Mesenchymal stem cell (in vitro differentiated cells and primary cell): ENCODE measurements at regions not wholly inside any gene's neighbourhood (a gene's known extent, or its start where the extent isn't known, plus 50 kb on each side); places are given as distances from the start of the nearest gene placed in this dataset.

Experiments
- DNase-seq: peaks from one replicate; pipeline ENCODE4 v3.0.0-alpha.2; 2013
- H2AFZ ChIP-seq: one replicate; pipeline ENCODE4 v1.6.1; 2013; ENCODE audit warnings: low read depth, mild to moderate bottlenecking, control low read depth, inconsistent platforms, low read length, moderate library complexity
- H2AK5ac ChIP-seq: 2 replicates; pipeline ENCODE4 v1.6.1; 2013; ENCODE audit warnings: low read length, moderate library complexity, mild to moderate bottlenecking, inconsistent platforms; ENCODE audit not compliant: severe bottlenecking
- H2BK120ac ChIP-seq: one replicate; pipeline ENCODE4 v1.6.1; 2013; ENCODE audit warnings: low read depth, mild to moderate bottlenecking, inconsistent platforms, low read length, moderate library complexity
- H2BK12ac ChIP-seq, 2 experiments: one replicate each; pipeline ENCODE4 v1.6.1; 2013; ENCODE audit warnings: inconsistent platforms in 2 of 2, low read length in 2 of 2, mild to moderate bottlenecking in 2 of 2, moderate library complexity in 2 of 2, control low read depth in 1 of 2
- H2BK15ac ChIP-seq: one replicate; pipeline ENCODE4 v1.6.1; 2013; ENCODE audit warnings: mild to moderate bottlenecking, low read depth, inconsistent platforms; ENCODE audit not compliant: poor library complexity, severe bottlenecking
- H2BK5ac ChIP-seq: 2 replicates; pipeline ENCODE4 v1.6.1; 2013; ENCODE audit warnings: low read depth, mild to moderate bottlenecking, low read length, control low read depth, inconsistent platforms; ENCODE audit not compliant: poor library complexity, severe bottlenecking
- H3K14ac ChIP-seq, 2 experiments: one replicate each; pipeline ENCODE4 v1.6.1; 2013; ENCODE audit warnings: inconsistent platforms in 2 of 2, low read length in 2 of 2, control low read depth in 1 of 2, mild to moderate bottlenecking in 1 of 2, moderate library complexity in 1 of 2
- H3K18ac ChIP-seq, 2 experiments: one replicate each; pipeline ENCODE4 v1.6.1; 2013; ENCODE audit warnings: inconsistent platforms in 2 of 2, low read length in 2 of 2, control low read depth in 1 of 2, low read depth in 1 of 2, mild to moderate bottlenecking in 1 of 2
- H3K23ac ChIP-seq, 2 experiments: one replicate each; pipeline ENCODE4 v1.6.1; 2013; ENCODE audit warnings: inconsistent platforms in 2 of 2, low read length in 2 of 2, mild to moderate bottlenecking in 2 of 2, moderate library complexity in 2 of 2, control low read depth in 1 of 2
- H3K27ac ChIP-seq: 2 replicates; pipeline ENCODE4 v1.5.1; 2013; ENCODE audit warnings: mild to moderate bottlenecking, moderate library complexity, low read length, control low read depth, inconsistent platforms; ENCODE audit not compliant: poor library complexity, severe bottlenecking
- H3K27me3 ChIP-seq, 2 experiments: 2 replicates each; pipeline versions ENCODE4 v1.6.1 to v1.7.0; 2013; ENCODE audit warnings: low read length in 2 of 2, mild to moderate bottlenecking in 2 of 2, moderate library complexity in 2 of 2, control low read depth in 1 of 2, inconsistent platforms in 1 of 2; ENCODE audit not compliant: control insufficient read depth in 1 of 2, insufficient read depth in 1 of 2
- H3K36me3 ChIP-seq, 2 experiments: 2 replicates each; pipeline versions ENCODE4 v1.6.1 to v1.7.0; 2013; ENCODE audit warnings: low read length in 2 of 2, control low read depth in 1 of 2, inconsistent platforms in 1 of 2, low read depth in 1 of 2, mild to moderate bottlenecking in 1 of 2; ENCODE audit not compliant: insufficient read depth in 2 of 2, control insufficient read depth in 1 of 2
- H3K4ac ChIP-seq, 2 experiments: one replicate each; pipeline ENCODE4 v1.6.1; 2013; ENCODE audit warnings: inconsistent platforms in 2 of 2, low read length in 2 of 2, mild to moderate bottlenecking in 2 of 2, moderate library complexity in 2 of 2, control low read depth in 1 of 2, low read depth in 1 of 2
- H3K4me1 ChIP-seq: 2 replicates; pipeline ENCODE4 v1.6.1; 2013; ENCODE audit warnings: low read depth, low read length, control low read depth; ENCODE audit not compliant: control insufficient read depth, insufficient read depth
- H3K4me2 ChIP-seq: 2 replicates; pipeline ENCODE4 v1.6.1; 2013; ENCODE audit warnings: low read length, mild to moderate bottlenecking, inconsistent platforms; ENCODE audit not compliant: poor library complexity, severe bottlenecking
- H3K4me3 ChIP-seq, 2 experiments: 2 replicates each; pipeline versions ENCODE4 v1.5.1 to v1.7.0; 2013; ENCODE audit warnings: low read length in 2 of 2, mild to moderate bottlenecking in 2 of 2, control low read depth in 1 of 2, low read depth in 1 of 2; ENCODE audit not compliant: insufficient read depth in 1 of 2
- H3K79me1 ChIP-seq: replicated peaks from 2 replicates; pipeline ENCODE4 v1.6.1; 2013; ENCODE audit warnings: mild to moderate bottlenecking, control low read depth, low read length, inconsistent platforms; ENCODE audit not compliant: poor library complexity, severe bottlenecking
- H3K9ac ChIP-seq: 2 replicates; pipeline ENCODE4 v1.7.0; 2013; ENCODE audit warnings: mild to moderate bottlenecking, low read length, moderate library complexity
- H3K9me3 ChIP-seq: 2 replicates; pipeline ENCODE4 v1.7.0; 2013; ENCODE audit warnings: mild to moderate bottlenecking, low read length; ENCODE audit not compliant: control insufficient read depth
- H4K8ac ChIP-seq: one replicate; pipeline ENCODE4 v1.6.1; 2013; ENCODE audit warnings: inconsistent platforms, mild to moderate bottlenecking, low read length, moderate library complexity
- H4K91ac ChIP-seq: one replicate; pipeline ENCODE4 v1.6.1; 2013; ENCODE audit warnings: mild to moderate bottlenecking, low read length, inconsistent platforms
- WGBS: methylation state at CpG from one replicate; pipeline ENCODE4 v1.1.7; 2013; ENCODE audit warnings: mixed read lengths; 5-methylcytosine and 5-hydroxymethylcytosine counted together

GRCh38 chr1:59170659-59171058 lies 126.2 kb upstream of the FGGY start:
- H2BK15ac ChIP-seq: no peak overlapping the region
- no peak overlapping the region for H3K4me2 ChIP-seq
- no peak for DNase-seq
- H4K91ac ChIP-seq: no peak overlapping the region
- H2BK120ac ChIP-seq: no peak overlapping the region
- no peak overlapping the region for H3K9ac ChIP-seq
- no peaks in the 10 kb centered on the region for H3K27me3 ChIP-seq
- peaks cover 2% of the 10 kb centered on the region for H3K4me1 ChIP-seq
- H3K36me3 ChIP-seq: no peaks in the 10 kb centered on the region
- no peak overlapping the region for H3K23ac ChIP-seq
- WGBS: 95% methylated on average over 2 of the region's 3 CpGs
- peak overlapping the region; percentile 80 for H2AK5ac ChIP-seq
- no peak overlapping the region for H2BK5ac ChIP-seq
- H3K79me1 ChIP-seq: no peaks in the 10 kb centered on the region
- no peaks in the 10 kb centered on the region for H3K9me3 ChIP-seq
- no peak overlapping the region for H3K14ac ChIP-seq
- H3K4ac ChIP-seq: peak overlapping the region in 1 of 2 experiments; percentile 41
- no peak overlapping the region for H3K4me3 ChIP-seq
- H3K27ac ChIP-seq: no peak overlapping the region
- H2BK12ac ChIP-seq: no peak overlapping the region
- no peak overlapping the region for H3K18ac ChIP-seq
- H4K8ac ChIP-seq: no peak overlapping the region
- no peak overlapping the region for H2AFZ ChIP-seq

- Histone ChIP-seq H2BK120ac (no peak overlapping the region), H3K4me2 (no peak overlapping the region), H3K4me3 (no peak overlapping the region), H2BK12ac (no peak overlapping the region), H2AK5ac (no peak overlapping the region), H3K9ac (no peak overlapping the region), H3K4ac (no peak overlapping the region), H2BK5ac (no peak overlapping the region), H4K91ac (no peak overlapping the region), H3K79me1 (no peaks in the 10 kb centered on the region), H2BK15ac (no peak overlapping the region), H3K27ac (no peak overlapping the region), H3K9me3 (no peaks in the 10 kb centered on the region), H2AFZ (no peak overlapping the region), H3K27me3 (no peaks in the 10 kb centered on the region), H3K14ac (no peak overlapping the region), H3K18ac (no peak overlapping the region), H3K4me1 (peaks cover 2% of the 10 kb centered on the region), H3K36me3 (no peaks in the 10 kb centered on the region), H4K8ac (no peak overlapping the region), H3K23ac (no peak overlapping the region)
- DNase-seq: no peak
- WGBS: 97% methylated on average over 3 of the region's 4 CpGs
Observed at GRCh38 chr1:59171788-59172187, 125.1 kb upstream of the FGGY start.

- Histone ChIP-seq H2BK12ac (no peak overlapping the region), H3K4me2 (no peak overlapping the region)
Observed at GRCh38 chr1:59172693-59173092, 124.2 kb upstream of the FGGY start.

GRCh38 chr1:59173721-59174120 lies 123.2 kb upstream of the FGGY start:
- 0% methylated on average over 1 of the region's 1 CpG for WGBS
- H3K4me1 ChIP-seq: peaks cover 6% of the 10 kb centered on the region

More at GRCh38 chr1:59172693-59173092, 124.2 kb upstream of the FGGY start:
- no peaks in the 10 kb centered on the region for H3K79me1 ChIP-seq
- no peaks in the 10 kb centered on the region for H3K36me3 ChIP-seq
- H4K8ac ChIP-seq: no peak overlapping the region
- no peak overlapping the region for H3K14ac ChIP-seq
- peaks cover 2% of the 10 kb centered on the region for H3K4me1 ChIP-seq
- no peak for DNase-seq
- no peak overlapping the region for H2BK15ac ChIP-seq
- no peak overlapping the region for H3K23ac ChIP-seq
- peak overlapping the region; percentile 26 for H3K27ac ChIP-seq
- no peak overlapping the region for H3K18ac ChIP-seq
- no peak overlapping the region for H3K4me3 ChIP-seq
- WGBS: no CpG with 5 or more reads among the region's 1 CpG
- no peak overlapping the region for H2BK120ac ChIP-seq
- no peak overlapping the region for H2AK5ac ChIP-seq
- no peak overlapping the region for H2AFZ ChIP-seq
- H3K9me3 ChIP-seq: no peaks in the 10 kb centered on the region
- no peak overlapping the region for H2BK5ac ChIP-seq
- H3K27me3 ChIP-seq: no peaks in the 10 kb centered on the region
- H3K9ac ChIP-seq: no peak overlapping the region
- H3K4ac ChIP-seq: no peak overlapping the region
- H4K91ac ChIP-seq: no peak overlapping the region

More at GRCh38 chr1:59173721-59174120, 123.2 kb upstream of the FGGY start:
- Histone ChIP-seq H3K36me3 (no peaks in the 10 kb centered on the region), H4K91ac (no peak overlapping the region), H2BK12ac (no peak overlapping the region), H3K23ac (no peak overlapping the region), H3K4me2 (no peak overlapping the region), H3K9me3 (no peaks in the 10 kb centered on the region), H2BK5ac (no peak overlapping the region), H3K18ac (no peak overlapping the region), H2BK120ac (no peak overlapping the region), H3K14ac (no peak overlapping the region), H3K27ac (peak overlapping the region; percentile 20), H4K8ac (no peak overlapping the region), H2AK5ac (no peak overlapping the region), H3K79me1 (no peaks in the 10 kb centered on the region), H3K27me3 (no peaks in the 10 kb centered on the region), H3K4me3 (no peak overlapping the region), H3K9ac (peak overlapping the region; percentile 37), H2AFZ (no peak overlapping the region), H2BK15ac (no peak overlapping the region), H3K4ac (no peak overlapping the region)
- DNase-seq: peak; percentile 83
